AG10803 (cell line): ENCODE measurements at regions not wholly inside any gene's neighbourhood (a gene's known extent, or its start where the extent isn't known, plus 50 kb on each side); places are given as distances from the start of the nearest gene placed in this dataset.

Experiments used
- DNase-seq: peaks from one replicate; pipeline ENCODE4 v3.0.0; 2010; ENCODE audit warnings: low read depth
- H3K4me3 ChIP-seq: 2 replicates; pipeline ENCODE4 v1.5.1; 2011; ENCODE audit warnings: mild to moderate bottlenecking, low read length, control low read depth
- CTCF ChIP-seq: conservative IDR thresholded peaks from 2 replicates; pipeline ENCODE4 v1.5.1; 2011; ENCODE audit warnings: mild to moderate bottlenecking, low read length, control low read depth, inconsistent platforms

- no peak overlapping the region for H3K4me3 ChIP-seq
- no peak for TF ChIP-seq CTCF
- no peak for DNase-seq
These were observed 998.4 kb upstream of the CTNND2 start for GRCh38 chr5:12902611-12903010.

GRCh38 chr5:12901696-12902095 lies 997.5 kb upstream of the CTNND2 start:
- H3K4me3 ChIP-seq: no peak overlapping the region
- DNase-seq: no peak
- TF ChIP-seq CTCF: no peak

GRCh38 chr5:12896086-12896485 lies 991.8 kb upstream of the CTNND2 start:
- DNase-seq: no peak
- H3K4me3 ChIP-seq: no peak overlapping the region
- TF ChIP-seq CTCF: no peak

GRCh38 chr5:12885018-12885417 lies 980.8 kb upstream of the CTNND2 start:
- no peak for DNase-seq

GRCh38 chr5:12883395-12883794 lies 979.1 kb upstream of the CTNND2 start:
- no peak overlapping the region for H3K4me3 ChIP-seq
- DNase-seq: no peak
- no peak for TF ChIP-seq CTCF

More at GRCh38 chr5:12885018-12885417, 980.8 kb upstream of the CTNND2 start:
- no peak overlapping the region for H3K4me3 ChIP-seq
- no peak for TF ChIP-seq CTCF

GRCh38 chr5:12876541-12877298 lies 972.5 kb upstream of the CTNND2 start:
- TF ChIP-seq CTCF: no peak
- H3K4me3 ChIP-seq: no peak overlapping the region
- DNase-seq: no peak

GRCh38 chr5:12870872-12871539 lies 966.8 kb upstream of the CTNND2 start:
- no peak overlapping the region for H3K4me3 ChIP-seq
- no peak for TF ChIP-seq CTCF
- DNase-seq: no peak
